K562 (cell line): ENCODE measurements at regions not wholly inside any gene's neighbourhood (a gene's known extent, or its start where the extent isn't known, plus 50 kb on each side); places are given as distances from the start of the nearest gene placed in this dataset.

Source experiments
- ATAC-seq: fragments of 200-7000 bp; cut with Tn5 transposase; 3 replicates; pipeline ENCODE4 v1.9.1; 2020; ENCODE audit warnings: moderate library complexity
- BruUV-seq: library from RNA; stranded (reverse); fragments of 400-500 nt; replicated peaks from 2 replicates; lab custom pipeline; 2021; lab: Mats Ljungman, UMichigan
- CTCF ChIA-PET: fragments of 300-600 bp; formaldehyde crosslinking; extraction: SDS; loops from one replicate; lab custom pipeline; 2021; ENCODE audit warnings: low intra/inter-chr PET ratio; lab: Yijun Ruan, JAX
- POLR2A ChIA-PET: fragments of 300-600, 350-650 bp; sonication (Branson Sonifier 250); formaldehyde crosslinking; extraction: SDS; loops from one replicate; lab custom pipeline; 2021; ENCODE audit warnings: antibody characterized with exemption, inconsistent platforms; lab: Yijun Ruan, JAX
- DNase-seq, 4 experiments: peaks; one replicate each; pipeline versions ENCODE4 v3.0.0 to v3.0.0-alpha.2; 2011 to 2018; ENCODE audit warnings: low spot score in 3 of 4, mixed read lengths in 3 of 4; ENCODE audit errors: extremely low read depth in 1 of 4
- FAIRE-seq: peaks from 2 replicates; lab custom pipeline; 2011; peaks lifted over from hg19 to GRCh38; lab: Jason Lieb, UNC
- H2AFZ ChIP-seq: 2 replicates; pipeline ENCODE4 v1.6.0; 2011; ENCODE audit warnings: low read depth, low read length, control low read depth, inconsistent platforms
- H3K27ac ChIP-seq: fragments of 200-600 bp; 3 replicates; pipeline ENCODE4 v1.8.0; 2011; ENCODE audit warnings: low read depth, mild to moderate bottlenecking, control low read depth, inconsistent platforms, low read length, moderate library complexity, mixed read lengths; ENCODE audit errors: extremely low read depth
- H3K27me3 ChIP-seq, 2 experiments: fragments of 300-600 bp in 1 of 2; 2 replicates in 1 of 2; 3 replicates in 1 of 2; pipeline versions ENCODE4 v1.6.0 to v1.8.0; 2011; ENCODE audit warnings: inconsistent platforms in 2 of 2, low read length in 2 of 2, mild to moderate bottlenecking in 1 of 2, mixed read lengths in 1 of 2, moderate library complexity in 1 of 2; ENCODE audit not compliant: control insufficient read depth in 2 of 2, insufficient read depth in 2 of 2
- H3K36me3 ChIP-seq: fragments of 300-600 bp; 3 replicates; pipeline ENCODE4 v1.8.0; 2011; ENCODE audit warnings: mild to moderate bottlenecking, low read length, inconsistent platforms; ENCODE audit not compliant: control insufficient read depth, insufficient read depth
- H3K4me1 ChIP-seq, 2 experiments: fragments of 200-600 bp in 1 of 2; replicated peaks in 1 of 2; 2 replicates in 1 of 2; 3 replicates in 1 of 2; pipeline versions ENCODE4 v1.5.1 to v1.8.0; 2011; ENCODE audit warnings: inconsistent platforms in 2 of 2, low read length in 2 of 2, mild to moderate bottlenecking in 1 of 2, mixed read lengths in 1 of 2, moderate library complexity in 1 of 2; ENCODE audit not compliant: control insufficient read depth in 2 of 2, insufficient read depth in 2 of 2
- H3K4me2 ChIP-seq: 2 replicates; pipeline ENCODE4 v1.6.1; 2011; ENCODE audit warnings: low read length, control low read depth, inconsistent platforms, mixed read lengths; ENCODE audit not compliant: insufficient read depth
- H3K4me3 ChIP-seq: fragments of 200-600 bp; sonication (generic), shearing (Covaris generic); 2 replicates; pipeline ENCODE4 v1.5.1; 2016; ENCODE audit warnings: control low read depth, inconsistent platforms
- H3K79me2 ChIP-seq: fragments of 200-600 bp; 3 replicates; pipeline ENCODE4 v1.8.0; 2011; ENCODE audit warnings: low read length, inconsistent platforms; ENCODE audit not compliant: control insufficient read depth, insufficient read depth
- H3K9ac ChIP-seq, 2 experiments: 2 replicates each; pipeline versions ENCODE4 v1.6.0 to v1.6.1; 2011; ENCODE audit warnings: low read depth in 2 of 2, low read length in 2 of 2, control low read depth in 1 of 2, inconsistent platforms in 1 of 2, mild to moderate bottlenecking in 1 of 2, mixed read lengths in 1 of 2; ENCODE audit not compliant: insufficient read depth in 1 of 2
- H3K9me1 ChIP-seq: one replicate; pipeline ENCODE4 v1.6.0; 2011; ENCODE audit warnings: inconsistent platforms, mild to moderate bottlenecking, low read length, moderate library complexity; ENCODE audit not compliant: control insufficient read depth, insufficient read depth
- H3K9me3 ChIP-seq: replicated peaks from 2 replicates; pipeline ENCODE4 v1.5.1; 2011; ENCODE audit warnings: low read depth, low read length, inconsistent platforms; ENCODE audit not compliant: control insufficient read depth, insufficient read depth
- H4K20me1 ChIP-seq: replicated peaks from 2 replicates; pipeline ENCODE4 v1.6.1; 2011; ENCODE audit warnings: low read length, inconsistent platforms, mixed read lengths; ENCODE audit not compliant: control insufficient read depth, insufficient read depth
- DMBX1 ChIP-seq: fragments of 250-450 bp; sonication (Bioruptor Pico); IDR thresholded peaks from 2 replicates; pipeline ENCODE4 v1.8.0; 2022; ENCODE audit warnings: inconsistent platforms, mild to moderate bottlenecking, moderate library complexity, borderline replicate concordance
- LARP7 ChIP-seq: fragments of 450-650 bp; IDR thresholded peaks from 2 replicates; pipeline ENCODE4 v1.6.1; 2016
- MTF1 ChIP-seq: fragments of 250-450 bp; sonication (Bioruptor Pico); IDR thresholded peaks from 2 replicates; pipeline ENCODE4 v1.9.0; 2021; ENCODE audit warnings: moderate library complexity, mild to moderate bottlenecking, inconsistent platforms, borderline replicate concordance
- POLR2A ChIP-seq: fragments of 450-650 bp; conservative IDR thresholded peaks from 2 replicates; pipeline ENCODE4 v1.6.1; 2016
- SMC3 ChIP-seq: conservative IDR thresholded peaks from 2 replicates; pipeline ENCODE4 v1.6.1; 2011; ENCODE audit warnings: low read depth, low read length, improper control_type of control experiment; ENCODE audit not compliant: insufficient read depth
- TCF3 ChIP-seq: sonication (generic); formaldehyde crosslinking; IDR thresholded peaks from 2 replicates; pipeline ENCODE4 v1.4.0; 2020; ENCODE audit warnings: mild to moderate bottlenecking, missing genetic modification reagents
- TFAM ChIP-seq: fragments of 250-450 bp; sonication (Bioruptor Pico); conservative IDR thresholded peaks from 2 replicates; pipeline ENCODE4 v1.5.0; 2021; ENCODE audit warnings: mild to moderate bottlenecking, moderate library complexity
- YBX1 ChIP-seq: fragments of 450-650 bp; IDR thresholded peaks from 2 replicates; pipeline ENCODE4 v1.7.1; 2016; ENCODE audit warnings: mild to moderate bottlenecking
- ZNF695 ChIP-seq: fragments of 450-650 bp; formaldehyde crosslinking; IDR thresholded peaks from 2 replicates; pipeline ENCODE4 v1.4.0; 2020; ENCODE audit warnings: mild to moderate bottlenecking, moderate library complexity
- ZZZ3 ChIP-seq: fragments of 450-650 bp; IDR thresholded peaks from 2 replicates; pipeline ENCODE4 v1.6.1; 2016; ENCODE audit warnings: antibody characterized with exemption, mild to moderate bottlenecking, moderate library complexity
- WGBS: fragments of 100-300 bp; shearing (Covaris generic); methylation state at CpG from one replicate; pipeline ENCODE4 v1.1.6; 2016; ENCODE audit warnings: low coverage, mixed read lengths; ENCODE audit not compliant: insufficient coverage; ENCODE audit errors: missing lambda C conversion rate; 5-methylcytosine and 5-hydroxymethylcytosine counted together
- in situ Hi-C: fragments of 300-500 bp; cut with MboI; formaldehyde crosslinking; loops from 4 replicates; pipeline ENCODE4 v1.15.0; 2018; ENCODE audit warnings: inconsistent platforms, mixed read lengths
- intact Hi-C: fragments of 100-400 bp; cut with micrococcal nuclease; formaldehyde crosslinking; loops from 2 replicates; pipeline ENCODE4 v1.14.2; 2022

GRCh38 chr7:156039194-156039593 lies 226.9 kb upstream of the SHH start:
- no peak for FAIRE-seq
- no peak for DNase-seq
- no peak overlapping the region for H3K4me3 ChIP-seq
- CTCF ChIA-PET = no interaction called here
- ATAC-seq = no peak
- BruUV-seq = no TSS peak
- POLR2A ChIA-PET = interaction anchor here (0.6 to 1.5 kb wide), 5 partner anchors 8 to 109 kb away, joined by 3 read pairs; no protein-coding TSS in a partner anchor
- H3K36me3 ChIP-seq = no peaks in the 10 kb centered on the region
- in situ Hi-C loops = no loop called here
- no peaks in the 10 kb centered on the region for H3K9me1 ChIP-seq
- WGBS = 0% methylated on average over 10 of the region's 10 CpGs
- peaks cover 8% of the 10 kb centered on the region; the same call in 1 of the 2 replicates for H4K20me1 ChIP-seq
- H3K27me3 ChIP-seq = peaks cover 46 to 80% of the 10 kb centered on the region in 2 experiments
- H3K79me2 ChIP-seq = no peaks in the 10 kb centered on the region
- intact Hi-C loops = no loop called here
- peaks cover 0 to 3% of the 10 kb centered on the region in 2 experiments; a peak in 1 of 5 replicates for H3K4me1 ChIP-seq
- H3K9ac ChIP-seq = no peak overlapping the region
- TF ChIP-seq TFAM (no peak), MTF1 (CRISPR knock-in tag) (no peak), POLR2A (no peak), ZZZ3 (no peak), ZNF695 (CRISPR knock-in tag) (no peak), TCF3 (CRISPR knock-in tag) (no peak), LARP7 (no peak), DMBX1 (CRISPR knock-in tag) (no peak), YBX1 (no peak), SMC3 (no peak)
- no peak overlapping the region for H2AFZ ChIP-seq
- no peaks in the 10 kb centered on the region for H3K9me3 ChIP-seq
- H3K4me2 ChIP-seq = no peak overlapping the region
- H3K27ac ChIP-seq = no peak overlapping the region
